SK-N-MC (cell line): ENCODE measurements at regions not wholly inside any gene's neighbourhood (a gene's known extent, or its start where the extent isn't known, plus 50 kb on each side); places are given as distances from the start of the nearest gene placed in this dataset.

ENCODE experiments used
- EZH2 ChIP-seq: fragments of 200-600 bp; sonication (generic); IDR thresholded peaks from one replicate; pipeline ENCODE4 v1.6.1; 2017; ENCODE audit warnings: antibody characterized with exemption
- FOXP2 ChIP-seq: optimal IDR thresholded peaks from 2 replicates; pipeline ENCODE3; 2011; ENCODE audit warnings: mild to moderate bottlenecking, moderate library complexity; ENCODE audit not compliant: insufficient read depth; ENCODE audit errors: extremely low read length, control extremely low read depth
- POLR2AphosphoS5 ChIP-seq: IDR thresholded peaks from 2 replicates; pipeline ENCODE4 v1.6.1; 2012; ENCODE audit warnings: mild to moderate bottlenecking, low read depth, low read length, borderline replicate concordance

GRCh38 chr14:97420211-97420610 lies 623.0 kb downstream of the VRK1 start:
- TF ChIP-seq EZH2: no peak
- TF ChIP-seq POLR2AphosphoS5: no peak
- no peak for TF ChIP-seq FOXP2
